Right atrium auricular region (tissue), 2 donors: ENCODE measurements at regions not wholly inside any gene's neighbourhood (a gene's known extent, or its start where the extent isn't known, plus 50 kb on each side); places are given as distances from the start of the nearest gene placed in this dataset.

Source experiments
- DNase-seq: peaks from one replicate; pipeline ENCODE4 v3.0.0-alpha.2; 2019; ENCODE audit warnings: low spot score
- H3K27ac ChIP-seq, 2 donors: fragments of 200-600 bp; sonication (generic); 1 replicate in 1 of 2; 2 replicates in 1 of 2; pipeline ENCODE4 v1.5.1; 2016 to 2019
- H3K27me3 ChIP-seq, 2 donors: fragments of 200-600 bp; sonication (generic); one replicate each; pipeline versions ENCODE4 v1.5.1 to v1.6.0; 2017 to 2019
- H3K36me3 ChIP-seq: fragments of 200-600 bp; sonication (generic); one replicate; pipeline ENCODE4 v1.5.1; 2016
- H3K4me1 ChIP-seq, 2 donors: fragments of 200-600 bp; sonication (generic); one replicate each; pipeline versions ENCODE4 v1.5.1 to v1.6.0; 2017 to 2019
- H3K4me3 ChIP-seq, 2 donors: fragments of 200-600 bp; sonication (generic); 1 replicate in 1 of 2; 2 replicates in 1 of 2; pipeline ENCODE4 v1.5.1; 2017 to 2019; ENCODE audit warnings: mild to moderate bottlenecking in 1 of 2, moderate library complexity in 1 of 2
- H3K9me3 ChIP-seq, 2 donors: fragments of 200-600 bp; sonication (generic); one replicate each; pipeline ENCODE4 v1.5.1; 2019
- CTCF ChIP-seq, 2 donors: fragments of 200-600 bp; sonication (generic); IDR thresholded peaks; one replicate each; pipeline ENCODE4 v1.5.1; 2019; ENCODE audit warnings: antibody characterized with exemption in 2 of 2

GRCh38 chr9:117952581-117952980 lies 248.4 kb downstream of the TLR4 start:
- no peak for DNase-seq
- Histone ChIP-seq H3K36me3 (no peaks in the 10 kb centered on the region), H3K27ac (no peak overlapping the region), H3K27me3 (no peaks in the 10 kb centered on the region), H3K9me3 (no peaks in the 10 kb centered on the region), H3K4me3 (no peak overlapping the region), H3K4me1 (no peaks in the 10 kb centered on the region)
- TF ChIP-seq CTCF (IDR thresholded peaks at IDR 0.05): no peak

GRCh38 chr9:117957267-117957666 lies 253.1 kb downstream of the TLR4 start:
- Histone ChIP-seq H3K4me1 (no peaks in the 10 kb centered on the region), H3K4me3 (no peak overlapping the region), H3K9me3 (no peaks in the 10 kb centered on the region), H3K27ac (no peak overlapping the region), H3K27me3 (no peaks in the 10 kb centered on the region), H3K36me3 (no peaks in the 10 kb centered on the region)
- no peak for DNase-seq
- no peak for TF ChIP-seq CTCF (IDR thresholded peaks at IDR 0.05)

GRCh38 chr9:117958726-117959125 lies 254.5 kb downstream of the TLR4 start:
- Histone ChIP-seq H3K9me3 (no peaks in the 10 kb centered on the region), H3K4me3 (no peak overlapping the region), H3K27me3 (no peaks in the 10 kb centered on the region), H3K36me3 (no peaks in the 10 kb centered on the region), H3K4me1 (no peaks in the 10 kb centered on the region), H3K27ac (no peak overlapping the region)
- no peak for TF ChIP-seq CTCF (IDR thresholded peaks at IDR 0.05)
- DNase-seq: no peak

- no peak for TF ChIP-seq CTCF (IDR thresholded peaks at IDR 0.05)
- Histone ChIP-seq H3K36me3 (no peaks in the 10 kb centered on the region), H3K27ac (no peak overlapping the region)
These were observed 259.4 kb downstream of the TLR4 start for GRCh38 chr9:117963493-117964090.

GRCh38 chr9:117970276-117971050 lies 266.3 kb downstream of the TLR4 start:
- H3K36me3 ChIP-seq: no peaks in the 10 kb centered on the region
- no peaks in the 10 kb centered on the region for H3K4me1 ChIP-seq
- H3K4me3 ChIP-seq: no peak overlapping the region
- no peak for TF ChIP-seq CTCF (IDR thresholded peaks at IDR 0.05)
- no peaks in the 10 kb centered on the region for H3K9me3 ChIP-seq
- no peaks in the 10 kb centered on the region for H3K27me3 ChIP-seq
- no peak for DNase-seq
- no peak overlapping the region for H3K27ac ChIP-seq

More at GRCh38 chr9:117963493-117964090, 259.4 kb downstream of the TLR4 start:
- DNase-seq: no peak
- no peaks in the 10 kb centered on the region for H3K27me3 ChIP-seq
- H3K9me3 ChIP-seq: no peaks in the 10 kb centered on the region
- no peaks in the 10 kb centered on the region for H3K4me1 ChIP-seq
- H3K4me3 ChIP-seq: no peak overlapping the region
